HepG2 (cell line): ENCODE measurements at regions not wholly inside any gene's neighbourhood (a gene's known extent, or its start where the extent isn't known, plus 50 kb on each side); places are given as distances from the start of the nearest gene placed in this dataset.

Source experiments
- ATAC-seq: fragments of 200-7000 bp; cut with Tn5 transposase; 3 replicates; pipeline ENCODE4 v1.9.1; 2020; ENCODE audit warnings: mild to moderate bottlenecking, moderate library complexity
- BruUV-seq: library from RNA; stranded (reverse); fragments of 400-500 nt; replicated peaks from 2 replicates; lab custom pipeline; 2021; lab: Mats Ljungman, UMichigan
- CTCF ChIA-PET: fragments of 300-600 bp; formaldehyde crosslinking; extraction: SDS; loops from one replicate; lab custom pipeline; 2021; ENCODE audit warnings: low total read pairs, inconsistent platforms, low intra/inter-chr PET ratio; lab: Yijun Ruan, JAX
- POLR2A ChIA-PET: fragments of 350-600 bp; sonication (Branson Sonifier 250); formaldehyde crosslinking; loops from one replicate; lab custom pipeline; 2020; ENCODE audit warnings: antibody characterized with exemption, inconsistent platforms; lab: Yijun Ruan, JAX
- DNase-seq: peaks from one replicate; pipeline ENCODE4 v3.0.0-alpha.2; 2015; ENCODE audit warnings: low spot score
- FAIRE-seq: peaks from 3 replicates; lab custom pipeline; 2011; peaks lifted over from hg19 to GRCh38; lab: Jason Lieb, UNC
- H2AFZ ChIP-seq: one replicate; pipeline ENCODE4 v1.6.1; 2011; ENCODE audit warnings: low read length, inconsistent platforms
- H3K27ac ChIP-seq: fragments of 300-600 bp; 3 replicates; pipeline ENCODE4 v1.8.0; 2011; ENCODE audit warnings: mixed run types, mild to moderate bottlenecking, mixed read lengths, low read length, inconsistent platforms; ENCODE audit not compliant: insufficient read depth; ENCODE audit errors: extremely low read length
- H3K27me3 ChIP-seq, 2 experiments: fragments of 200-600 bp in 1 of 2; 2 replicates in 1 of 2; 3 replicates in 1 of 2; pipeline versions ENCODE4 v1.6.0 to v1.8.0; 2011; ENCODE audit warnings: low read length in 2 of 2, mild to moderate bottlenecking in 2 of 2, moderate library complexity in 2 of 2, inconsistent platforms in 1 of 2; ENCODE audit not compliant: insufficient read depth in 2 of 2, control insufficient read depth in 1 of 2
- H3K36me3 ChIP-seq, 2 experiments: fragments of 200-600 bp in 1 of 2; replicated peaks in 1 of 2; 2 replicates in 1 of 2; 3 replicates in 1 of 2; pipeline versions ENCODE4 v1.5.1 to v1.8.0; 2011; ENCODE audit warnings: low read length in 2 of 2, inconsistent platforms in 1 of 2; ENCODE audit not compliant: insufficient read depth in 2 of 2, control insufficient read depth in 1 of 2
- H3K4me1 ChIP-seq: 2 replicates; pipeline ENCODE4 v1.5.1; 2012; ENCODE audit warnings: low read length, inconsistent platforms; ENCODE audit not compliant: insufficient read depth
- H3K4me2 ChIP-seq: 2 replicates; pipeline ENCODE4 v1.6.0; 2011; ENCODE audit warnings: low read depth, low read length, inconsistent platforms
- H3K4me3 ChIP-seq, 3 experiments: fragments of 200-600 bp in 1 of 3; sonication (generic), shearing (Covaris generic) in 1 of 3; replicated peaks in 1 of 3; 2 replicates each; pipeline ENCODE4 v1.5.1; 2011 to 2016; ENCODE audit warnings: low read length in 3 of 3, inconsistent platforms in 2 of 3, low read depth in 2 of 3, mild to moderate bottlenecking in 2 of 3, control low read depth in 1 of 3, mixed read lengths in 1 of 3; ENCODE audit not compliant: insufficient read depth in 1 of 3
- H3K79me2 ChIP-seq: one replicate; pipeline ENCODE4 v1.6.1; 2011; ENCODE audit warnings: low read length, inconsistent platforms; ENCODE audit not compliant: insufficient read depth
- H3K9ac ChIP-seq: 2 replicates; pipeline ENCODE4 v1.6.0; 2011; ENCODE audit warnings: mild to moderate bottlenecking, low read depth, low read length, inconsistent platforms; ENCODE audit not compliant: insufficient read depth
- H3K9me3 ChIP-seq: 2 replicates; pipeline ENCODE4 v1.5.1; 2012; ENCODE audit warnings: mild to moderate bottlenecking, low read length
- H4K20me1 ChIP-seq: 2 replicates; pipeline ENCODE4 v1.6.0; 2011; ENCODE audit warnings: inconsistent platforms, mild to moderate bottlenecking, low read length, moderate library complexity; ENCODE audit not compliant: insufficient read depth
- ADNP ChIP-seq: sonication (generic); formaldehyde crosslinking; IDR thresholded peaks from 2 replicates; pipeline ENCODE4 v1.4.0; 2020; ENCODE audit warnings: missing genetic modification reagents
- HMGXB3 ChIP-seq: sonication (generic); formaldehyde crosslinking; IDR thresholded peaks from 2 replicates; pipeline ENCODE4 v1.4.0; 2020; ENCODE audit warnings: missing genetic modification reagents, borderline replicate concordance
- MTF1 ChIP-seq: sonication (generic); formaldehyde crosslinking; IDR thresholded peaks from 2 replicates; pipeline ENCODE4 v1.5.0; 2020; ENCODE audit warnings: missing genetic modification reagents
- NAIF1 ChIP-seq: sonication (generic); formaldehyde crosslinking; IDR thresholded peaks from 2 replicates; pipeline ENCODE4 v1.5.0; 2020; ENCODE audit warnings: mild to moderate bottlenecking, missing genetic modification reagents, borderline replicate concordance
- NR1H2 ChIP-seq: sonication (generic); formaldehyde crosslinking; IDR thresholded peaks from 2 replicates; pipeline ENCODE4 v1.8.1; 2022; ENCODE audit warnings: low read depth, missing genetic modification reagents, borderline replicate concordance
- PRMT3 ChIP-seq: sonication (generic); formaldehyde crosslinking; IDR thresholded peaks from 2 replicates; pipeline ENCODE4 v1.8.1; 2022; ENCODE audit warnings: low read depth, mild to moderate bottlenecking, moderate library complexity, missing genetic modification reagents, borderline replicate concordance
- ZNF34 ChIP-seq: sonication (generic); formaldehyde crosslinking; IDR thresholded peaks from 2 replicates; pipeline ENCODE4 v1.4.0; 2020; ENCODE audit warnings: mild to moderate bottlenecking, missing genetic modification reagents, borderline replicate concordance
- ZNF441 ChIP-seq: sonication (generic); formaldehyde crosslinking; IDR thresholded peaks from 2 replicates; pipeline ENCODE4 v1.7.0; 2021; ENCODE audit warnings: missing genetic modification reagents, borderline replicate concordance
- ZNF513 ChIP-seq: sonication (generic); formaldehyde crosslinking; conservative IDR thresholded peaks from 2 replicates; pipeline ENCODE4 v1.5.0; 2020; ENCODE audit warnings: missing genetic modification reagents
- WGBS: methylation state at CpG from one replicate; pipeline ENCODE4 v1.1.6; 2017; ENCODE audit warnings: low lambda C conversion rate; 5-methylcytosine and 5-hydroxymethylcytosine counted together
- in situ Hi-C: cut with HindIII; loops from 2 replicates; pipeline ENCODE4 v1.10.0; 2017; ENCODE audit warnings: low pct_unique_long_range_greater_than_20kb; ENCODE audit not compliant: extremely low pct_ligation_motif_present
- intact Hi-C: fragments of 100-400 bp; cut with micrococcal nuclease; formaldehyde crosslinking; loops from one replicate; pipeline ENCODE4 v1.10.0; 2022; ENCODE audit not compliant: unreplicated experiment

GRCh38 chr7:112985377-112985987 lies 101.1 kb downstream of the GPR85 start:
- Histone ChIP-seq H3K79me2 (no peaks in the 10 kb centered on the region), H3K4me3 (no peak overlapping the region), H3K27me3 (no peaks in the 10 kb centered on the region), H3K9me3 (no peaks in the 10 kb centered on the region), H3K4me1 (no peaks in the 10 kb centered on the region), H3K4me2 (no peak overlapping the region), H3K9ac (no peak overlapping the region), H3K27ac (no peak overlapping the region), H3K36me3 (no peaks in the 10 kb centered on the region), H4K20me1 (no peaks in the 10 kb centered on the region), H2AFZ (no peak overlapping the region)
- POLR2A ChIA-PET: no interaction called here
- ATAC-seq: no peak
- FAIRE-seq: no peak
- 9% methylated on average over 9 of the region's 9 CpGs for WGBS
- BruUV-seq: no TSS peak
- intact Hi-C loops: no loop called here
- DNase-seq: no peak
- in situ Hi-C loops: no loop called here
- CTCF ChIA-PET: no interaction called here
- TF ChIP-seq ZNF441 (peak; percentile 86; the same call in 1 of the 2 replicates), ZNF34 (CRISPR knock-in tag) (no peak), HMGXB3 (CRISPR knock-in tag) (no peak), MTF1 (no peak), NAIF1 (no peak), PRMT3 (CRISPR knock-in tag) (no peak), ZNF513 (CRISPR knock-in tag) (no peak), NR1H2 (CRISPR knock-in tag) (no peak), ADNP (no peak)
